HK-2 (cell line): ENCODE measurements at regions not wholly inside any gene's neighbourhood (a gene's known extent, or its start where the extent isn't known, plus 50 kb on each side); places are given as distances from the start of the nearest gene placed in this dataset.
"Not testable (repeated sequence)": the region's sequence is repeated elsewhere in the genome, so short reads cannot be mapped to it uniquely, and the experiment has no call there.

ENCODE experiments used
- DNase-seq: peaks from one replicate; pipeline ENCODE4 v3.0.0-alpha.2; 2018; ENCODE audit not compliant: unreplicated experiment

DNA sequence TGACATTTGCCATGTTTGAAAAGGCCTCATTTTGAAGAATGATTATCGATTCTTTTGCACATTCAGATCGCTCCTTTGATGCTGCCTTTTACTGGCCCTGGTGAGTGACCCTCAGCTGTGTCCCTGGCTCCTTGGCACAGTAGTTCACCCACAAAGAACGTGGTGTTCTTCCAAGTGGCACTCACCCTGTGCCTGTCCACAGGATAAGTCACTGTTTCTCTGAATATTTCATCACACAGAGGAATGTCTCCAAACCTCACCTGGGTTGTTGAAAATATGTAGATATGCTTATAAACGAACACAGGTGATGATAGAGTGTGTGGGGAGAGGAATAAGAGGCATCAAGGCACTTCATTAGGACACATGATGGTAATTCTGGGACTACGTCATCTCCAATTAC is 810.7 kb downstream of the CCSER2 start:
- no peak for DNase-seq

DNA sequence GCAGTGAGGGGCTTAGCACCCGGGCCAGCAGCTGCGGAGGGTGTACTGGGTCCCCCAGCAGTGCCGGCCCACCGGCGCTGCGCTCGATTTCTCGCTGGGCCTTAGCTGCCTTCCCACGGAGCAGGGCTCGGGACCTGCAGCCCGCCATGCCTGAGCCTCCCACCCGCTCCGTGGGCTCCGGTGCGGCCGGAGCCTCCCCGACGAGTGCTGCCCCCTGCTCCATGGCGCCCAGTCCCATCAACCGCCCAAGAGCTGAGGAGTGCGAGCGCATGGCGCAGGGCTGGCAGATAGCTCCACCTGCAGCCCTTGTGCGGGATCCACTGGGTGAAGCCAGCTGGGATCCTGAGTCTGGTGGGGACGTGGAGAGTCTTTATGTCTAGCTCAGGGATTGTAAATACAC is 813.1 kb downstream of the CCSER2 start:
- DNase-seq: not testable (repeated sequence)

- no peak for DNase-seq
Measured at GRCh38 chr10:85145966-85146365, 817.6 kb downstream of the CCSER2 start.

GRCh38 chr10:85147346-85148250 is 819.2 kb downstream of the CCSER2 start:
- DNase-seq: no peak

DNA sequence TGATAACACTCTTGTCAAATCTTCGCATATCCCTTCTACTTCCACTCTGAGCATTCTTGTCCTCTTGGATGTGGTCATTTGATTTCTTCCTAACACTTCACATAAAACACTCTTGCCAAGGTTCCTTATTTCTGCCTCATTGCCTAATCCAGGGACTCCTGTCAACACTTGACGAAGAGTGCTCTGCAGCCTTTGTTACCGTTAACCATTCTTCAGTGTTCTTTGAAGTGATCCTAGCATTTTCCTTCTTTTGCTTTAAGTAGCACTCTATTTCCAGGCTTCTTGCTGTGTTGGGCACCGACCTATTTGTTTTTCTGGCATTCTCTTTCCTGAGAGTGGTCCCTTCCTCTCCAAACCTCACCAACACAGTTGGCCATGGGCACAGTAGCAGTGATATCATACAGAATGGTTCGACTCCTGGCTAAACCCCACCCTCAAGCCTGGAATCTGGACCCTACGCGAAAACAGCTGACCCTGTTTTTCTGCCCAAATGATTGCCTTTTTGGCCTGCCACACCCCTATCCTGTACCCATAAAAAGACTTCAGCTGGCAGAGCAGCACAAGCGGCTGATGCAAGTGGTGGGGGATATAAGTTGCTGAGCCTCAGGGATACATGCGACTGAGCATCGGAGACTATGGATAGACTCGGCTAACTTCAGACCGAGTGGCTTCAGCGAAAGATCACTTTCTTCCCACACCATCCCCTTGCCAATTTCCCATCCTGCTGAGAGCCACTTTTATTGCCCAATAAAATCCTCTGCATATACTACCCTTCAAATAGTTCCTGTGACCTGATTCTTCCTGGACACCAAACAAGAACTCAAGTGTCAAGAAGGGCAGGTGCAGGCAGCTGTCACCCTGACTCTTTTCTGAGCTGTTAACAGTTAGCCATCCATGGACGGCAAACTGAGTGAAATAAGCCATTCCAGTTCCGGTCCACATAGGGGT is 820.6 kb downstream of the CCSER2 start:
- no peak for DNase-seq

GRCh38 chr10:85149766-85150165 is 821.4 kb downstream of the CCSER2 start:
- DNase-seq: no peak

DNA sequence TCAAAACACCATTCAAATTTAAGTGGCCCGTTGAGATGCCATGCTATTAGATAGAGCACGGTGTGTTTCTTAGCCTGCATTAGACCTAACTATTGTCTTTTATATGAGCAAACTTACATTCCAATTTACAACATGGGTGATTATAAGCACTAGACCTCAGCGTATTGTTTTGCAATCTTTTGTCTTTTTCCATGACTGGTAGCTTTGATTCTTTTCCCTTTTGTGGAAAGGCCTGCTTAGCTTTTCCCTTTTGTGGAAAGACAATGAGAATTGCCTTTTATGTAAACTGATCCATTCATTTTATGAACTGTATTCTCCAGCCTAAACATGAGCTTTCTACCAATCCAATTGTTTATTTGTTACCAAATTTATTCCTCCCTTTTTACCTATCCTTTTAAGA is 823.1 kb downstream of the CCSER2 start:
- DNase-seq: no peak

GRCh38 chr10:85152496-85152895 is 824.1 kb downstream of the CCSER2 start:
- DNase-seq: no peak

DNA sequence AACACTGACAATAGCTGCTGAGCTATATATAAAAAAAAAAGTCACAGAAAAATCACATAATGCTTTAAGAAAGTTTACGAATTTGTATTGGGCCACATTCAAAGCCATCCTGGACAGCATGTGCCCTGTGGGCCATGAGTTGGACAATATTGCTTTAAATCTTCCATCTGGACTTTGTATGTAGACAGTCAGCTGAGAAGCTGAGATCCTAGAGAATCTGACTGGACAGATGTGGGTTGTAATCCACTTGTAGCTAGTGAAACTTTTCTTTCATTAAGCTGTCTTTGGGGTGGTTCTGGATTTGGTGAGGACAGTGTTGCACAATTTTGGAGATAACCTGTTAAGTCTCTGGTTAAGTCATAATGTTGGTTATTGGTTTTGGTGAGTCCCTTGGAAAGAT is 824.5 kb downstream of the CCSER2 start:
- DNase-seq: no peak

DNA sequence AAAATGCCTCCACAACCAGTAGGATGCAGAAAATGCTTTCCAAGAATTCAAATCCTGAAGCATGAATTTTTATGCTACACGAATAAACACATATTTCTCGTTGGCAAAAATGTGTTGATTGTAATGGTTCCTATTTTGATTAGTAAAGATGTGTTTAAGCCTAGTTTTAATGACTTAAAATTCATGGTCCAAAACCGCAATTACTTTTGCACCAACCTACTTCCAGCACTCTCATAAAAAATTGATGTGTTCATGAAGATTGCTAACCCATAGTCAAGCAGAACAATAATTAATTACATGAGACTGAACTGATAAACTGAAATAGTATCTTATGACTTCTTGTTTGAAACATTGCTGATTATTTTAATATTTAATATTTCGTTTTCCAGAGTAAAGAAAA is 828.8 kb downstream of the CCSER2 start:
- DNase-seq: no peak

GRCh38 chr10:85168243-85168642 is 839.9 kb downstream of the CCSER2 start:
- DNase-seq: no peak

- DNase-seq: no peak
Measured at GRCh38 chr10:85170026-85170425, 841.6 kb downstream of the CCSER2 start.

DNA sequence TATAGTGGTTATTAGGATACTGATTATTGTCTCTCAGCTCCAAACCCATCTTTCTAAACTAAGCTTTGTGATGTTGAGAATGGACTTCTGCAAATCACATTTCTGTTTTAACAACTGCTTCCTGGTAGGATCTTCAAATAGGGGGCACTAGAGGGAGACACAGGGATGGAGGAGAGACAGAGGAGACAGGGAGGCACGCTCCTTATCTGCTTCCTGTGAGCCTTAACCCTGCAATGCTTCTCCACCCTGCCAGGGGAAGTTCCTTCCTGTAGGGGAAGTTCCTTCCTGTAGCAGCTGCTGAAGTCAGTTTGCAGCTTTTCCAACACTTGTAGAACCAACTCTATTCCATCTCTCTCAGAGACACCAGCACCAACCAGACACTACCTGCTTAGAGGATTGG is 847.2 kb downstream of the CCSER2 start:
- no peak for DNase-seq

DNA sequence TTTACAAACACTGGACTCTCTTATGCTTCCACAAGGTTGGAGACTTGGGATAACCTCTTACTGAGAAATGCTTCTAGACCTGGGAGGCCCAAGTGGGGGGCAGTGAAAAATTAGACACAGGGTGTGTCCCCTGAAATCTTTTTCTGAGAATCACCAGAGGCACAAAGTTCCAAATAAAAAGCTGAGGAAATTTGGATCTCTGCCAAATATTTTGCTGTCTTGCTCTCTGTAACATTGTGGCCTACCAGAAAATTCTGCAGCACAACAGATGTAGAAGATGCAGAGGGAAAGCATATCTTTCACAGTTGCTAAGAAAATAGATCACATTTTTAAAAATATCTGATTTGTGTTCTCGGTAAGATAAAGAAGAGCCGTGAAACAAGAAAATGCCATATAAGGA is 849.4 kb downstream of the CCSER2 start:
- DNase-seq: no peak

- DNase-seq: no peak
Measured at GRCh38 chr10:85187047-85187446, 858.7 kb downstream of the CCSER2 start.

DNA sequence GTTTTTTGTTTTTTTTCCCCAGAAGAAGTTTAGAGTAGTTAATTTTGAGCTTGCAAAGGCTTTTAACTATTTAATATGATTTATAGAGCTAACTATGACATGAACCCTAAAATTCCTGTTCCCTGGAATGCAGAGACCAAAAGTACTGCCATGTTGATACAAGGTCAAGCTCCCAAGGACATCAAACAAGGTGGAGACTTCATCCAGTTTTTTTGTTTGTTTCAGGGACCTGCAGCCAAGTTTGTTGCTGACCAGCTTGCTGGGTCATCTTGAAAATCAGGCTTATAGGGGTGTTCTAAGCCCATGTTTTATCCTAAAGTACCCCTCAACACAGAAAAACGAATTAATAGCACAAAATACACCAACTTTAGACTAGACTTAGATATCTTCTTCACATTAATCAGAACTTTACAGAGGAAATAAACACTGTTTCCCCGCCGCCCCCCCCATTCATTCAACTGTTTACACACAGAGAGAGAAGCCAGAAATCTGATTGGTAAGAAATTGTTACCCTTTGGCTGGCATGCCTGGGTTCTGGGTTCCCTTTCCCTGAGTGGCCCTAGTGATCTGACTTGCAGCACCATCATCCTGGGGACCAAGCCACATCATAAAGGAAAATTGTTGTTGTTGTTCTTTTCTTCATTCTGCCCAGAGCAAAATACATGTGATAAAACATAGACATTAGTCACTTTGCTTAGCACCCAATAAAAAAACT is 860.5 kb downstream of the CCSER2 start:
- DNase-seq: no peak

- no peak for DNase-seq
Measured at GRCh38 chr10:85193796-85194195, 865.4 kb downstream of the CCSER2 start.

GRCh38 chr10:85194706-85195105 is 866.3 kb downstream of the CCSER2 start:
- DNase-seq: no peak

- no peak for DNase-seq
Measured at GRCh38 chr10:85195596-85195995, 867.2 kb downstream of the CCSER2 start.

DNA sequence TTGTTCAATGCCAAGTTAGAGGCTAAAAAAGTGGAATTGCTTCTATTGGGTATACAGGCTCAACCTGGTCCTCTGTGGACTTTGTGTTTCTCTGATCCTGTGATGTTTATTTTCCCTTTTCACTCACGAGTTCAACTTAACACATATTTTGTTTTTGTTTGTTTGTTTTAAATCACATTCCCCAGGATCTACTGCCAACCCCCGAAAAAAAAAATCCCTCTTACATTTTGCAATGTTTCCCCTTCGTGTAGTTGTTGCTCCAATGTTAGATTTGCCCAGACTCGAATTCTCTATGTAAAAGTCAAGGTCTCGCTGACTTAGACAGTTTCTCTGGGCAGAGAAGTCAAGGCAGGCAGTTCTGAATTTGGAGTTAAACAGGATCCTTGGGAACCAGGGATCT is 876.4 kb downstream of the CCSER2 start:
- DNase-seq: no peak

DNA sequence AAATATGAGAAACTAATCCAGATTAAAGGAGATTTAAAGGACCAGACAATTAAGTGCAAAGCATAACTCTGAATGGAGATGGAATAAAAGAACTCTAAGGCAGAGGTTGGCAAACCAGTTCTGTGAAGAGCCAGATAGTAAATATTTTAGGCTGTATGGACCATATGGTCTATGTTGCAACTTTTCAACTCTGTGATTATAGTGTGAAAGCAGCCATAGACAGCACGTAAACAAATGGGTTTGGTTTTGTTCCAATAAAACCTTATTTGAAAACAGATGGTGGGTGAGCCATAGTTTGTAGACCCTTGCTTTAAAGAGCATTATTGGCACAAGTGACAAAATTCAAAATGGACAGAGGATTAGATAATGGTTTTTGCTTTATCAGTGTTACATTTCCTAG is 884.1 kb downstream of the CCSER2 start:
- DNase-seq: no peak

- DNase-seq: no peak
Measured at GRCh38 chr10:85213493-85213892, 885.1 kb downstream of the CCSER2 start.
